GM23248 (cell line): ENCODE measurements at regions not wholly inside any gene's neighbourhood (a gene's known extent, or its start where the extent isn't known, plus 50 kb on each side); places are given as distances from the start of the nearest gene placed in this dataset.

Source experiments
- EZH2 ChIP-seq: fragments of 200-600 bp; sonication (generic); IDR thresholded peaks from 2 replicates; pipeline ENCODE4 v1.6.1; 2018; ENCODE audit warnings: antibody characterized with exemption, mild to moderate bottlenecking; ENCODE audit not compliant: insufficient read depth, poor library complexity, severe bottlenecking
- EZH2phosphoT487 ChIP-seq: fragments of 200-600 bp; sonication (generic); IDR thresholded peaks from 2 replicates; pipeline ENCODE4 v1.6.1; 2018; ENCODE audit warnings: antibody characterized with exemption, moderate library complexity, mild to moderate bottlenecking, low read depth; ENCODE audit not compliant: insufficient read depth

DNA sequence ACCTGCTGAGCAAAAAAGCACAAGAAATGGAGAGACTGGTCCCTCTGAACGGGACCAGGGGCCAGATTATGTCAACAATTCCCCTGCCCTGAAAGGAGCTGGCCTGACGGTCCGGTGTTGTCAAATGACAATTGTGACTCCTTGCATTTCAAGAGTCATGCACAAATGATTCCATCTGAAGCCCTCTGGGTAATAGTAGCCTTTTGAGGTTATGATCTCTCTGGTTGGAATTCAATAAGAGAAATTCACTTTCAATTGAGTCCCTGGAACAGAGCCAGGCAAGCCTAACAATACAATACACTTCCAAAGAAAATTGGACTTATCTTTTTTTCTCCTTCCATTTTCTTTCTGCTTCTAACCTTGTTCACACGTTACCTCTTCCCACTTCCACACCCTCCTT lies 116.9 kb downstream of the C1D start:
- no peak for TF ChIP-seq EZH2phosphoT487
- no peak for TF ChIP-seq EZH2
